Endothelial cell of umbilical vein (primary cell): ENCODE measurements at regions not wholly inside any gene's neighbourhood (a gene's known extent, or its start where the extent isn't known, plus 50 kb on each side); places are given as distances from the start of the nearest gene placed in this dataset.

Experiments used
- BruUV-seq: library from RNA; stranded (reverse); fragments of 400-500 nt; replicated peaks from 2 replicates; lab custom pipeline; 2021; lab: Mats Ljungman, UMichigan
- CTCF ChIA-PET: fragments of 300-600, 350-600 bp; sonication (Branson Sonifier 250); formaldehyde crosslinking; loops from one replicate; lab custom pipeline; 2021; ENCODE audit warnings: antibody characterized with exemption, inconsistent platforms; lab: Charles Lee
- POLR2A ChIA-PET: fragments of 300-600, 350-600 bp; sonication (Branson Sonifier 250); formaldehyde crosslinking; loops from one replicate; lab custom pipeline; 2021; ENCODE audit warnings: antibody characterized with exemption, inconsistent platforms; lab: Charles Lee
- DNase-seq: peaks from one replicate; pipeline ENCODE4 v3.0.0-alpha.2; 2011; ENCODE audit warnings: low read depth, low spot score
- FAIRE-seq: peaks from 2 replicates; lab custom pipeline; 2011; peaks lifted over from hg19 to GRCh38; lab: Jason Lieb, UNC
- H2AFZ ChIP-seq: 2 replicates; pipeline ENCODE4 v1.6.0; 2012; ENCODE audit warnings: low read depth, low read length, control low read depth, inconsistent platforms
- H3K27ac ChIP-seq: 2 replicates; pipeline ENCODE4 v1.5.1; 2011; ENCODE audit warnings: low read depth, mild to moderate bottlenecking, control low read depth, low read length, moderate library complexity; ENCODE audit not compliant: insufficient read depth
- H3K27me3 ChIP-seq, 2 experiments: 2 replicates each; pipeline versions ENCODE4 v1.6.0 to v1.6.1; 2011; ENCODE audit warnings: low read length in 2 of 2, mixed read lengths in 1 of 2; ENCODE audit not compliant: control insufficient read depth in 2 of 2, insufficient read depth in 2 of 2
- H3K36me3 ChIP-seq, 2 experiments: 2 replicates in 1 of 2; 3 replicates in 1 of 2; pipeline ENCODE4 v1.5.1; 2011; ENCODE audit warnings: low read length in 2 of 2, mild to moderate bottlenecking in 1 of 2, moderate library complexity in 1 of 2; ENCODE audit not compliant: control insufficient read depth in 2 of 2, insufficient read depth in 2 of 2; ENCODE audit errors: extremely low read depth in 1 of 2
- H3K4me1 ChIP-seq: 3 replicates; pipeline ENCODE4 v1.5.1; 2011; ENCODE audit warnings: mild to moderate bottlenecking, low read length; ENCODE audit not compliant: control insufficient read depth, insufficient read depth; ENCODE audit errors: extremely low read depth
- H3K4me2 ChIP-seq: 2 replicates; pipeline ENCODE4 v1.6.1; 2011; ENCODE audit warnings: low read length, control low read depth, mixed read lengths; ENCODE audit not compliant: insufficient read depth
- H3K4me3 ChIP-seq, 3 experiments: fragments of 200-600 bp in 1 of 3; sonication (generic), shearing (Covaris generic) in 1 of 3; replicated peaks in 1 of 3; 2 replicates each; pipeline ENCODE4 v1.5.1; 2011 to 2016; ENCODE audit warnings: control low read depth in 3 of 3, low read length in 3 of 3, mild to moderate bottlenecking in 2 of 3, inconsistent platforms in 1 of 3, low read depth in 1 of 3, moderate library complexity in 1 of 3; ENCODE audit not compliant: insufficient read depth in 1 of 3
- H3K79me2 ChIP-seq: 2 replicates; pipeline ENCODE4 v1.6.0; 2012; ENCODE audit warnings: low read length, inconsistent platforms; ENCODE audit not compliant: control insufficient read depth, insufficient read depth
- H3K9ac ChIP-seq: replicated peaks from 2 replicates; pipeline ENCODE3; 2011; ENCODE audit warnings: low read length, control low read depth; ENCODE audit not compliant: insufficient read depth; ENCODE audit errors: extremely low read depth
- H3K9me1 ChIP-seq: replicated peaks from 3 replicates; pipeline ENCODE4 v1.6.0; 2011; ENCODE audit warnings: mild to moderate bottlenecking, low read length; ENCODE audit not compliant: control insufficient read depth, insufficient read depth; ENCODE audit errors: extremely low read depth
- H3K9me3 ChIP-seq: replicated peaks from 2 replicates; pipeline ENCODE4 v1.5.1; 2012; ENCODE audit warnings: low read length, inconsistent platforms; ENCODE audit not compliant: control insufficient read depth, insufficient read depth
- H4K20me1 ChIP-seq: replicated peaks from 2 replicates; pipeline ENCODE3; 2011; ENCODE audit warnings: mild to moderate bottlenecking, low read length; ENCODE audit not compliant: control insufficient read depth, insufficient read depth; ENCODE audit errors: extremely low read depth
- CTCF ChIP-seq, 2 donors: IDR thresholded peaks; 1 replicate in 1 of 2; 2 replicates in 1 of 2; pipeline ENCODE4 v1.5.1; 2011; ENCODE audit warnings: low read length in 2 of 2, mild to moderate bottlenecking in 2 of 2, moderate library complexity in 2 of 2, control low read depth in 1 of 2, inconsistent platforms in 1 of 2, low read depth in 1 of 2; ENCODE audit not compliant: insufficient read depth in 1 of 2; ENCODE audit errors: extremely low read depth in 1 of 2
- EZH2 ChIP-seq: IDR thresholded peaks from 2 replicates; pipeline ENCODE4 v1.6.1; 2012; ENCODE audit warnings: borderline replicate concordance, low read depth, mild to moderate bottlenecking, moderate library complexity, low read length, inconsistent platforms; ENCODE audit not compliant: severe bottlenecking
- FOS ChIP-seq: IDR thresholded peaks from 2 replicates; pipeline ENCODE4 v1.6.1; 2011; ENCODE audit warnings: mild to moderate bottlenecking, low read length, moderate library complexity, borderline replicate concordance; ENCODE audit not compliant: insufficient read depth
- GATA2 ChIP-seq: IDR thresholded peaks from 2 replicates; pipeline ENCODE4 v1.7.0; 2011; ENCODE audit warnings: low read depth, mild to moderate bottlenecking, moderate library complexity, mixed read lengths, low read length; ENCODE audit not compliant: insufficient read length, insufficient read depth
- JUN ChIP-seq: IDR thresholded peaks from 2 replicates; pipeline ENCODE4 v1.6.1; 2011; ENCODE audit warnings: borderline replicate concordance, low read depth; ENCODE audit not compliant: insufficient read length, insufficient read depth
- MAX ChIP-seq: IDR thresholded peaks from 2 replicates; pipeline ENCODE4 v1.6.1; 2011; ENCODE audit not compliant: insufficient read depth, insufficient read length
- MYC ChIP-seq: IDR thresholded peaks from one replicate; pipeline ENCODE4 v1.6.1; 2011; ENCODE audit warnings: mild to moderate bottlenecking, low read depth, low read length
- POLR2A ChIP-seq: IDR thresholded peaks from 2 replicates; pipeline ENCODE4 v1.6.1; 2012; ENCODE audit warnings: low read depth, mild to moderate bottlenecking, control low read depth, low read length
- POLR2AphosphoS5 ChIP-seq: IDR thresholded peaks from 2 replicates; pipeline ENCODE4 v1.6.1; 2012; ENCODE audit warnings: low read depth, mild to moderate bottlenecking, control low read depth, low read length, moderate library complexity; ENCODE audit not compliant: insufficient read depth
- dilution Hi-C: fragments of 300-500 bp; cut with MboI; formaldehyde crosslinking; loops from one replicate; pipeline ENCODE4 v1.15.0; 2019; ENCODE audit warnings: low sequenced_read_pairs; ENCODE audit not compliant: extremely low pct_ligation_motif_present
- intact Hi-C: fragments of 100-400 bp; cut with micrococcal nuclease; formaldehyde crosslinking; loops from one replicate; pipeline ENCODE4 v1.10.0; 2022

DNA sequence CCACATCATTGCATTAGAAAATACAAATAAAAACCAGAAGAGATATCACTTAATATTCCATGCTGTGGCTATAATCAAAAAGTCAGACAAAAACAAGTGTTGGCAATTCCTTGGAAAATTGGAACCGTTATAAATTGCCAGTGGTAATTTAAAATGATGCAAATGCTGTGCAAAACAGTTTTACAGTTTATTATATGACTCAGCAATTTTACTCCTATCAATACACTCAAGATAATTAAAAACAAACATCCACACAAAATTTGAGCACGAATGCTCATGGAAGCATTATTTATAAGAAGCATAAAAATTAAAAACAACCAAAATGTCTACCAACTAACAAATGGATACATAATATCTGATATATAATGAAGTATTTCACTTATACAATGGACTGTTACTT lies 728.8 kb downstream of the CBLN2 start:
- Histone ChIP-seq H3K4me1 (no peaks in the 10 kb centered on the region), H3K4me2 (no peak overlapping the region), H3K27me3 (no peaks in the 10 kb centered on the region), H3K36me3 (no peaks in the 10 kb centered on the region), H3K79me2 (no peaks in the 10 kb centered on the region), H3K27ac (no peak overlapping the region), H2AFZ (no peak overlapping the region), H3K9me1 (no peaks in the 10 kb centered on the region), H3K9me3 (no peaks in the 10 kb centered on the region), H3K9ac (no peak overlapping the region), H3K4me3 (no peak overlapping the region), H4K20me1 (no peaks in the 10 kb centered on the region)
- FAIRE-seq (no peak), DNase-seq (no peak)
- no TSS peak for BruUV-seq
- no peak for TF ChIP-seq JUN
- TF ChIP-seq FOS: no peak
- no peak for TF ChIP-seq CTCF (IDR thresholded peaks at IDR 0.05; ENCODE audit: extremely low read depth in 1 of 2, insufficient read depth in 1 of 2, low read depth in 1 of 2, low read length in 2 of 2)
- no peak for TF ChIP-seq POLR2A
- TF ChIP-seq GATA2: no peak
- TF ChIP-seq POLR2AphosphoS5: no peak
- no peak for TF ChIP-seq EZH2
- TF ChIP-seq MAX: no peak
- no peak for TF ChIP-seq MYC
- intact Hi-C loops: no loop called here
- CTCF ChIA-PET: no interaction called here
- POLR2A ChIA-PET: no interaction called here
- dilution Hi-C loops: no loop called here
